K562 (cell line): ENCODE measurements at regions not wholly inside any gene's neighbourhood (a gene's known extent, or its start where the extent isn't known, plus 50 kb on each side); places are given as distances from the start of the nearest gene placed in this dataset.
A peak's percentile ranks its signal among the peaks of the same experiment; 100 is the strongest.

ENCODE experiments used
- EP400 ChIP-seq: fragments of 450-650 bp; IDR thresholded peaks from 2 replicates; pipeline ENCODE4 v1.6.1; 2017; ENCODE audit warnings: antibody characterized with exemption, mild to moderate bottlenecking, moderate library complexity
- MAFK ChIP-seq: IDR thresholded peaks from 2 replicates; pipeline ENCODE4 v1.6.1; 2011; ENCODE audit warnings: low read length, improper control_type of control experiment
- NCOA2 ChIP-seq, 2 experiments: fragments of 450-650 bp; IDR thresholded peaks; 2 replicates each; pipeline ENCODE4 v1.6.1; 2018; ENCODE audit warnings: mild to moderate bottlenecking in 2 of 2, moderate library complexity in 1 of 2; ENCODE audit not compliant: partially characterized antibody in 2 of 2
- NR2C1 ChIP-seq, 2 experiments: fragments of 450-650 bp; IDR thresholded peaks; 2 replicates each; pipeline ENCODE4 v1.6.1; 2017; ENCODE audit warnings: mild to moderate bottlenecking in 2 of 2, antibody characterized with exemption in 1 of 2, inconsistent platforms in 1 of 2, missing compliant biosample characterization in 1 of 2, missing genetic modification characterization in 1 of 2
- NUFIP1 ChIP-seq: fragments of 450-650 bp; IDR thresholded peaks from 2 replicates; pipeline ENCODE4 v1.6.1; 2018; ENCODE audit not compliant: partially characterized antibody
- PHB2 ChIP-seq: fragments of 450-650 bp; IDR thresholded peaks from 2 replicates; pipeline ENCODE4 v1.6.1; 2017; ENCODE audit warnings: low read depth
- SLC30A9 ChIP-seq: fragments of 250-450 bp; sonication (Bioruptor Pico); IDR thresholded peaks from 2 replicates; pipeline ENCODE4 v1.8.0; 2022; ENCODE audit warnings: mild to moderate bottlenecking, moderate library complexity
- SMARCC2 ChIP-seq: fragments of 450-650 bp; IDR thresholded peaks from 2 replicates; pipeline ENCODE4 v1.6.1; 2017; ENCODE audit warnings: antibody characterized with exemption, moderate library complexity, mild to moderate bottlenecking, low read depth
- SNIP1 ChIP-seq: fragments of 450-650 bp; IDR thresholded peaks from 2 replicates; pipeline ENCODE4 v1.7.1; 2017; ENCODE audit warnings: low read depth, mild to moderate bottlenecking
- SREBF1 ChIP-seq: fragments of 150-350 bp; IDR thresholded peaks from 2 replicates; pipeline ENCODE4 v1.6.1; 2014; ENCODE audit warnings: antibody characterized with exemption, low read depth, low read length, borderline replicate concordance
- XRCC5 ChIP-seq: fragments of 200-400 bp; formaldehyde crosslinking; IDR thresholded peaks from 2 replicates; pipeline ENCODE4 v1.6.1; 2017; ENCODE audit warnings: low read depth, mild to moderate bottlenecking, low read length
- ZFP1 ChIP-seq: fragments of 450-650 bp; formaldehyde crosslinking; IDR thresholded peaks from 2 replicates; pipeline ENCODE4 v1.4.0; 2020; ENCODE audit warnings: mild to moderate bottlenecking, mixed read lengths
- ZNF134 ChIP-seq: fragments of 250-450 bp; sonication (Bioruptor Pico); conservative IDR thresholded peaks from 2 replicates; pipeline ENCODE4 v1.4.0; 2020
- ZNF384 ChIP-seq: IDR thresholded peaks from 2 replicates; pipeline ENCODE4 v1.6.1; 2012; ENCODE audit warnings: low read depth, low read length, improper control_type of control experiment
- ZNF586 ChIP-seq: fragments of 450-650 bp; formaldehyde crosslinking; conservative IDR thresholded peaks from 2 replicates; pipeline ENCODE4 v1.4.0; 2020; ENCODE audit warnings: mild to moderate bottlenecking, moderate library complexity
- ZSCAN29 ChIP-seq: fragments of 450-650 bp; IDR thresholded peaks from 2 replicates; pipeline ENCODE4 v1.6.1; 2017
- TF ChIP-seq, protein P1 (sequence below): fragments of 450-650 bp; formaldehyde crosslinking; IDR thresholded peaks from 2 replicates; pipeline ENCODE4 v1.4.0; 2022; ENCODE audit warnings: missing genetic modification characterization
- TF ChIP-seq, protein P2 (sequence below), 2 experiments: fragments of 450-650 bp; conservative IDR thresholded peaks; 2 replicates each; pipeline ENCODE4 v1.6.1; 2017; ENCODE audit warnings: mild to moderate bottlenecking in 2 of 2, moderate library complexity in 2 of 2
- TF ChIP-seq, protein P3 (sequence below): fragments of 250-450 bp; sonication (Bioruptor Pico); IDR thresholded peaks from 2 replicates; pipeline ENCODE4 v1.6.1; 2021; ENCODE audit warnings: mild to moderate bottlenecking
- TF ChIP-seq, protein P4 (sequence below): fragments of 450-650 bp; IDR thresholded peaks from one replicate; pipeline ENCODE4 v1.6.1; 2018; ENCODE audit warnings: mild to moderate bottlenecking, moderate library complexity; ENCODE audit not compliant: partially characterized antibody
- TF ChIP-seq, protein P5 (sequence below): fragments of 250-450 bp; sonication (Bioruptor Pico); IDR thresholded peaks from 2 replicates; pipeline ENCODE4 v1.5.0; 2020; ENCODE audit warnings: mild to moderate bottlenecking, borderline replicate concordance

DNA sequence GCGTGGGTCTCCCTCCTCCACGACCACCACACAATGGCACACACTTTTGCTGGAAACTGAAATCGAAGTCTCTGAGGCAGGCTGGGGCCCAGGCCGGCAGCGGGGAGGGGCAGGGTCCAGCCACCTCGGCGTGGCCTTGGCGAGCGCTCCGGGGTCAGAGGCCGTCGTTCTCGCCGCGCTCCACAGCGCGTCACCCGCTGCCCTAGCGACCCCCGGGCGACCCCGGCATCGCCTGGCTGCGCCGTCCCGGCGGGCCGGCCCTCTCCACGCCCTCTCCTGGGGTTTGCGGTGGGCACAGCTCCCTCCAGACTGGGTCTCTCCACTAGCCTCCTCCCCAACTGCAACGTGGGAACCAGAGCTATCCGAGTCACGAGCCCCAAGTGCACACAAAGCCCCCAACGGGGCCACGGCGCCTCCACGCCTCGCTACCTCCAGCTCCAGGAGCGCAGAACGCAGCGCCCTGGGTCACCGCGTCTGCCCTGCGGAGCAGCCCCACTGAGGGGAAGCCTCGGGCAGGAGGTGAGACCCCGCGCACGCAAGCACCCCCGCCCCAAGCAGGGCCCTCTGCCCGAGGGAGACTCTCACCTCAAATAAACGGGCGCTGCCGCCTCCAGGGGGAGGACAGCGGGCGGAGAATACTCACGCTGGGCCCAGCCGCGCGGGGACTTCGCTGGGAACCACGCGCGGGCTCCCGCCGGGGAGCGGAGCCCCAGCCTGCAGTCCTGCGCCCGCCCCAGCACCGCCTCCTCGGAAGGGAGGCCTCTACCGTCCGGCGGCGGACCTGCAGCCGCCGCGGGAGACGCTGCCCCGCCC is 134.0 kb upstream of the BARHL2 start (continued):
- TF ChIP-seq ZNF384 = no peak
- TF ChIP-seq, protein P1, sequence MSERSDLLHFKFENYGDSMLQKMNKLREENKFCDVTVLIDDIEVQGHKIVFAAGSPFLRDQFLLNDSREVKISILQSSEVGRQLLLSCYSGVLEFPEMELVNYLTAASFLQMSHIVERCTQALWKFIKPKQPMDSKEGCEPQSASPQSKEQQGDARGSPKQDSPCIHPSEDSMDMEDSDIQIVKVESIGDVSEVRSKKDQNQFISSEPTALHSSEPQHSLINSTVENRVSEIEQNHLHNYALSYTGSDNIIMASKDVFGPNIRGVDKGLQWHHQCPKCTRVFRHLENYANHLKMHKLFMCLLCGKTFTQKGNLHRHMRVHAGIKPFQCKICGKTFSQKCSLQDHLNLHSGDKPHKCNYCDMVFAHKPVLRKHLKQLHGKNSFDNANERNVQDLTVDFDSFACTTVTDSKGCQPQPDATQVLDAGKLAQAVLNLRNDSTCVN = no peak
- no peak for TF ChIP-seq SMARCC2
- no peak for TF ChIP-seq ZNF134
- TF ChIP-seq SREBF1 = no peak
- TF ChIP-seq SNIP1 = no peak
- TF ChIP-seq XRCC5 = no peak
- no peak for TF ChIP-seq SLC30A9 (CRISPR knock-in tag)
- TF ChIP-seq NR2C1 (IDR thresholded peaks at IDR 0.05) = peak; percentile 65
- peak; percentile 73 for TF ChIP-seq NR2C1 (tag; IDR thresholded peaks at IDR 0.05)
- TF ChIP-seq, protein P2, sequence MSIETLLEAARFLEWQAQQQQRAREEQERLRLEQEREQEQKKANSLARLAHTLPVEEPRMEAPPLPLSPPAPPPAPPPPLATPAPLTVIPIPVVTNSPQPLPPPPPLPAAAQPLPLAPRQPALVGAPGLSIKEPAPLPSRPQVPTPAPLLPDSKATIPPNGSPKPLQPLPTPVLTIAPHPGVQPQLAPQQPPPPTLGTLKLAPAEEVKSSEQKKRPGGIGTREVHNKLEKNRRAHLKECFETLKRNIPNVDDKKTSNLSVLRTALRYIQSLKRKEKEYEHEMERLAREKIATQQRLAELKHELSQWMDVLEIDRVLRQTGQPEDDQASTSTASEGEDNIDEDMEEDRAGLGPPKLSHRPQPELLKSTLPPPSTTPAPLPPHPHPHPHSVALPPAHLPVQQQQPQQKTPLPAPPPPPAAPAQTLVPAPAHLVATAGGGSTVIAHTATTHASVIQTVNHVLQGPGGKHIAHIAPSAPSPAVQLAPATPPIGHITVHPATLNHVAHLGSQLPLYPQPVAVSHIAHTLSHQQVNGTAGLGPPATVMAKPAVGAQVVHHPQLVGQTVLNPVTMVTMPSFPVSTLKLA (conservative IDR thresholded peaks at IDR 0.05) = peak; percentile 11 to 72; a peak in 2 of 4 replicates
- no peak for TF ChIP-seq ZNF586
- TF ChIP-seq MAFK = no peak
- TF ChIP-seq, protein P3, sequence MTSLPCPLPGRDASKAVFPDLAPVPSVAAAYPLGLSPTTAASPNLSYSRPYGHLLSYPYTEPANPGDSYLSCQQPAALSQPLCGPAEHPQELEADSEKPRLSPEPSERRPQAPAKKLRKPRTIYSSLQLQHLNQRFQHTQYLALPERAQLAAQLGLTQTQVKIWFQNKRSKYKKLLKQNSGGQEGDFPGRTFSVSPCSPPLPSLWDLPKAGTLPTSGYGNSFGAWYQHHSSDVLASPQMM (CRISPR knock-in tag) = no peak
- no peak for TF ChIP-seq PHB2
- no peak for TF ChIP-seq NCOA2 (IDR thresholded peaks at IDR 0.05; ENCODE audit: partially characterized antibody in 2 of 2)
- TF ChIP-seq EP400 = peak; percentile 74; the same call in 1 of the 2 replicates
- TF ChIP-seq ZFP1 (CRISPR knock-in tag) = no peak
- no peak for TF ChIP-seq NUFIP1
- TF ChIP-seq, protein P4, sequence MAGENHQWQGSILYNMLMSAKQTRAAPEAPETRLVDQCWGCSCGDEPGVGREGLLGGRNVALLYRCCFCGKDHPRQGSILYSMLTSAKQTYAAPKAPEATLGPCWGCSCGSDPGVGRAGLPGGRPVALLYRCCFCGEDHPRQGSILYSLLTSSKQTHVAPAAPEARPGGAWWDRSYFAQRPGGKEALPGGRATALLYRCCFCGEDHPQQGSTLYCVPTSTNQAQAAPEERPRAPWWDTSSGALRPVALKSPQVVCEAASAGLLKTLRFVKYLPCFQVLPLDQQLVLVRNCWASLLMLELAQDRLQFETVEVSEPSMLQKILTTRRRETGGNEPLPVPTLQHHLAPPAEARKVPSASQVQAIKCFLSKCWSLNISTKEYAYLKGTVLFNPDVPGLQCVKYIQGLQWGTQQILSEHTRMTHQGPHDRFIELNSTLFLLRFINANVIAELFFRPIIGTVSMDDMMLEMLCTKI = no peak
- no peak for TF ChIP-seq ZSCAN29
- TF ChIP-seq, protein P5, sequence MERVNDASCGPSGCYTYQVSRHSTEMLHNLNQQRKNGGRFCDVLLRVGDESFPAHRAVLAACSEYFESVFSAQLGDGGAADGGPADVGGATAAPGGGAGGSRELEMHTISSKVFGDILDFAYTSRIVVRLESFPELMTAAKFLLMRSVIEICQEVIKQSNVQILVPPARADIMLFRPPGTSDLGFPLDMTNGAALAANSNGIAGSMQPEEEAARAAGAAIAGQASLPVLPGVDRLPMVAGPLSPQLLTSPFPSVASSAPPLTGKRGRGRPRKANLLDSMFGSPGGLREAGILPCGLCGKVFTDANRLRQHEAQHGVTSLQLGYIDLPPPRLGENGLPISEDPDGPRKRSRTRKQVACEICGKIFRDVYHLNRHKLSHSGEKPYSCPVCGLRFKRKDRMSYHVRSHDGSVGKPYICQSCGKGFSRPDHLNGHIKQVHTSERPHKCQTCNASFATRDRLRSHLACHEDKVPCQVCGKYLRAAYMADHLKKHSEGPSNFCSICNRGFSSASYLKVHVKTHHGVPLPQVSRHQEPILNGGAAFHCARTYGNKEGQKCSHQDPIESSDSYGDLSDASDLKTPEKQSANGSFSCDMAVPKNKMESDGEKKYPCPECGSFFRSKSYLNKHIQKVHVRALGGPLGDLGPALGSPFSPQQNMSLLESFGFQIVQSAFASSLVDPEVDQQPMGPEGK (CRISPR knock-in tag) = no peak
